ENCODE measurements at regions not wholly inside any gene's neighbourhood (a gene's known extent, or its start where the extent isn't known, plus 50 kb on each side); places are given as distances from the start of the nearest gene placed in this dataset.

DNA sequence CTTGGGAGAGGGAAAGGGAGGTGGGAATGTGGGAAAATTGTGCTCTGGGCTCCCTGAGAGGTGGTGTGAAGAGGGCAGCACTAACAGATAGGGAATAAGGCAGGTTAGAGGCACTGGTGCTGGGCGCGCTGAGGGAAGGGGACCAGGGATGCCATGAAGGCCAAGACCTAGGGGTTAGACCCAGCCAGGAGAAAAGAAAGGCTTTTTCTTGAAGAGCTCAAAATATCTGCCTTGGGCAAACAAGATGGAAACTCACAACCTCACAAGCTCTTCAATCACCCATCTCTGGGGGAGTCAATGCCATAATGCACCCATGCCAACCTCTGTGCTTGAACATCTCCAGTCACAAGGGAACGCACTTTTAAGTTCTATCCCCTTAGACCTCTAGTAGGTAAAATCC, 363.6 kb upstream of the CHD6 start:
- no peak for TF ChIP-seq POLR2AphosphoS5 (IDR thresholded peaks at IDR 0.05; ENCODE audit: borderline replicate concordance, low read depth, low read length)
- no peak for TF ChIP-seq EZH2 (IDR thresholded peaks at IDR 0.05)
- no peak for TF ChIP-seq FOXP2 (optimal IDR thresholded peaks at IDR 0.05; ENCODE audit: control extremely low read depth, extremely low read length, insufficient read depth)

Measured in SK-N-MC (cell line).